NB4 (cell line): ENCODE measurements at regions not wholly inside any gene's neighbourhood (a gene's known extent, or its start where the extent isn't known, plus 50 kb on each side); places are given as distances from the start of the nearest gene placed in this dataset.
"Not testable (repeated sequence)": the region's sequence is repeated elsewhere in the genome, so short reads cannot be mapped to it uniquely, and the experiment has no call there.

Experiments used
- CTCF ChIP-seq: IDR thresholded peaks from one replicate; pipeline ENCODE4 v1.5.1; 2012; ENCODE audit warnings: low read depth, low read length
- POLR2A ChIP-seq: IDR thresholded peaks from 2 replicates; pipeline ENCODE4 v1.6.1; 2011; ENCODE audit warnings: mild to moderate bottlenecking; ENCODE audit not compliant: insufficient read length; ENCODE audit errors: extremely low read depth

- not testable (repeated sequence) for TF ChIP-seq CTCF, POLR2A
Measured at GRCh38 chr9:62803099-62803498, 1613.3 kb downstream of the SPATA31A7 start.
